ENCODE measurements at regions not wholly inside any gene's neighbourhood (a gene's known extent, or its start where the extent isn't known, plus 50 kb on each side); places are given as distances from the start of the nearest gene placed in this dataset.

GRCh38 chr2:37867166-37867565 lies 57.9 kb upstream of the RMDN2 start:
- TF ChIP-seq EZH2 (IDR thresholded peaks at IDR 0.05; ENCODE audit: low read length, missing control alignments) (no peak), CTCF (conservative IDR thresholded peaks at IDR 0.05 in 1 of 2, IDR thresholded peaks at IDR 0.05 in 1 of 2; ENCODE audit: low read depth in 1 of 2, low read length in 2 of 2) (no peak)

GRCh38 chr2:37868866-37869265 lies 56.2 kb upstream of the RMDN2 start:
- Histone ChIP-seq H4K20me1 (ENCODE audit: control insufficient read depth, extremely low read depth, insufficient read depth, low read length) (no peaks in the 10 kb centered on the region), H3K4me2 (ENCODE audit: extremely low read depth, insufficient read depth, low read length) (no peak overlapping the region), H3K9me3 (ENCODE audit: control insufficient read depth, insufficient read depth, low read depth, low read length) (no peaks in the 10 kb centered on the region), H3K4me3 (replicated peaks in 1 of 4; ENCODE audit: control extremely low read depth in 1 of 4, insufficient read depth in 1 of 4, low read depth in 3 of 4, low read length in 4 of 4) (no peak overlapping the region), H3K27ac (ENCODE audit: insufficient read depth, low read length) (no peak overlapping the region), H3K79me2 (ENCODE audit: control insufficient read depth, insufficient read depth, low read length) (no peaks in the 10 kb centered on the region), H3K9ac (ENCODE audit: insufficient read depth, low read length) (no peak overlapping the region), H3K36me3 (ENCODE audit: control insufficient read depth, insufficient read depth, low read length) (no peaks in the 10 kb centered on the region), H2AFZ (ENCODE audit: low read length) (no peak overlapping the region), H3K4me1 (ENCODE audit: control insufficient read depth, extremely low read depth, insufficient read depth, low read length) (peaks cover 12% of the 10 kb centered on the region), H3K27me3 (ENCODE audit: control insufficient read depth, insufficient read depth, low read length) (no peaks in the 10 kb centered on the region)
- DNase-seq (ENCODE audit: low read depth in 2 of 2) = no peak
- TF ChIP-seq CTCF (conservative IDR thresholded peaks at IDR 0.05 in 1 of 2, IDR thresholded peaks at IDR 0.05 in 1 of 2; ENCODE audit: low read depth in 1 of 2, low read length in 2 of 2) (no peak), EZH2 (IDR thresholded peaks at IDR 0.05; ENCODE audit: low read length, missing control alignments) (no peak)

More at GRCh38 chr2:37867166-37867565, 57.9 kb upstream of the RMDN2 start:
- no peaks in the 10 kb centered on the region for H3K36me3 ChIP-seq (ENCODE audit: control insufficient read depth, insufficient read depth, low read length)
- H3K27me3 ChIP-seq (ENCODE audit: control insufficient read depth, insufficient read depth, low read length) = no peaks in the 10 kb centered on the region
- DNase-seq (ENCODE audit: low read depth in 2 of 2) = no peak
- H2AFZ ChIP-seq (ENCODE audit: low read length) = no peak overlapping the region
- H3K27ac ChIP-seq (ENCODE audit: insufficient read depth, low read length) = no peak overlapping the region
- H3K4me3 ChIP-seq (replicated peaks in 1 of 4; ENCODE audit: control extremely low read depth in 1 of 4, insufficient read depth in 1 of 4, low read depth in 3 of 4, low read length in 4 of 4) = no peak overlapping the region
- no peak overlapping the region for H3K4me2 ChIP-seq (ENCODE audit: extremely low read depth, insufficient read depth, low read length)
- no peaks in the 10 kb centered on the region for H3K9me3 ChIP-seq (ENCODE audit: control insufficient read depth, insufficient read depth, low read depth, low read length)
- no peaks in the 10 kb centered on the region for H4K20me1 ChIP-seq (ENCODE audit: control insufficient read depth, extremely low read depth, insufficient read depth, low read length)
- H3K79me2 ChIP-seq (ENCODE audit: control insufficient read depth, insufficient read depth, low read length) = no peaks in the 10 kb centered on the region
- no peak overlapping the region for H3K9ac ChIP-seq (ENCODE audit: insufficient read depth, low read length)
- H3K4me1 ChIP-seq (ENCODE audit: control insufficient read depth, extremely low read depth, insufficient read depth, low read length) = peaks cover 10% of the 10 kb centered on the region

GRCh38 chr2:37869304-37869703 lies 55.8 kb upstream of the RMDN2 start:
- no peak for DNase-seq (ENCODE audit: low read depth in 2 of 2)
- Histone ChIP-seq H3K9ac (ENCODE audit: insufficient read depth, low read length) (no peak overlapping the region), H2AFZ (ENCODE audit: low read length) (no peak overlapping the region), H4K20me1 (ENCODE audit: control insufficient read depth, extremely low read depth, insufficient read depth, low read length) (no peaks in the 10 kb centered on the region), H3K27me3 (ENCODE audit: control insufficient read depth, insufficient read depth, low read length) (no peaks in the 10 kb centered on the region), H3K9me3 (ENCODE audit: control insufficient read depth, insufficient read depth, low read depth, low read length) (no peaks in the 10 kb centered on the region), H3K79me2 (ENCODE audit: control insufficient read depth, insufficient read depth, low read length) (no peaks in the 10 kb centered on the region), H3K36me3 (ENCODE audit: control insufficient read depth, insufficient read depth, low read length) (no peaks in the 10 kb centered on the region), H3K4me3 (replicated peaks in 1 of 4; ENCODE audit: control extremely low read depth in 1 of 4, insufficient read depth in 1 of 4, low read depth in 3 of 4, low read length in 4 of 4) (no peak overlapping the region), H3K27ac (ENCODE audit: insufficient read depth, low read length) (no peak overlapping the region), H3K4me2 (ENCODE audit: extremely low read depth, insufficient read depth, low read length) (no peak overlapping the region), H3K4me1 (ENCODE audit: control insufficient read depth, extremely low read depth, insufficient read depth, low read length) (peaks cover 12% of the 10 kb centered on the region)
- no peak for TF ChIP-seq CTCF (conservative IDR thresholded peaks at IDR 0.05 in 1 of 2, IDR thresholded peaks at IDR 0.05 in 1 of 2; ENCODE audit: low read depth in 1 of 2, low read length in 2 of 2)
- TF ChIP-seq EZH2 (IDR thresholded peaks at IDR 0.05; ENCODE audit: low read length, missing control alignments) = no peak
